Putamen (tissue), 1 donor: ENCODE measurements at regions not wholly inside any gene's neighbourhood (a gene's known extent, or its start where the extent isn't known, plus 50 kb on each side); places are given as distances from the start of the nearest gene placed in this dataset.
"Not testable (repeated sequence)": the region's sequence is repeated elsewhere in the genome, so short reads cannot be mapped to it uniquely, and the experiment has no call there.

ENCODE experiments used
- DNase-seq: peaks from one replicate; pipeline ENCODE4 v3.0.0-alpha.2; 2016; ENCODE audit warnings: low spot score

- no peak for DNase-seq
These were observed 101.9 kb upstream of the ADAMTS5 start for GRCh38 chr21:27068811-27069210.

- no peak for DNase-seq
These were observed 100.3 kb upstream of the ADAMTS5 start for GRCh38 chr21:27067226-27067625.

GRCh38 chr21:27062443-27062842 is 95.6 kb upstream of the ADAMTS5 start:
- no peak for DNase-seq

GRCh38 chr21:27061770-27062169 is 94.9 kb upstream of the ADAMTS5 start:
- DNase-seq = no peak

- DNase-seq = no peak
These were observed 93.3 kb upstream of the ADAMTS5 start for GRCh38 chr21:27060190-27060589.

- no peak for DNase-seq
These were observed 92.1 kb upstream of the ADAMTS5 start for GRCh38 chr21:27058673-27059605.

DNA sequence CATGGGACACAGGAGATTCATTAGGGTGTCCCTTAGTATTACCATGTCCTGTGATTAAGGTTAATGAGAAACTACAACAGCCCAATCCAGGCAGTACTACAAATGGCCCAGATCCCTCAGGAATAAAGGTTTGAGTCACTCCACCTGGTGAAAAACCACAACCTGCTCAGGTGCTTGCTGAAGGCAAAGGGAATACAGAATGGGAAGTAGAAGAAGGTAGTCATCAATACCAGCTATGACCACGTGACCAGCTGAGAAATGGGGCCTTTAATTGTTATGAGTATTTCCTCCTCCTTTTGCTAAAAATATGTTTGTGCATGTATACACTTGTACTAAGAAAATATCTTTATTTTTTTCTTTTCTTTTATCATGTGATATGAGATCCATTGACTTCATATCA is 91.1 kb upstream of the ADAMTS5 start:
- no peak for DNase-seq

GRCh38 chr21:27047658-27048314 is 80.9 kb upstream of the ADAMTS5 start:
- DNase-seq = no peak

DNA sequence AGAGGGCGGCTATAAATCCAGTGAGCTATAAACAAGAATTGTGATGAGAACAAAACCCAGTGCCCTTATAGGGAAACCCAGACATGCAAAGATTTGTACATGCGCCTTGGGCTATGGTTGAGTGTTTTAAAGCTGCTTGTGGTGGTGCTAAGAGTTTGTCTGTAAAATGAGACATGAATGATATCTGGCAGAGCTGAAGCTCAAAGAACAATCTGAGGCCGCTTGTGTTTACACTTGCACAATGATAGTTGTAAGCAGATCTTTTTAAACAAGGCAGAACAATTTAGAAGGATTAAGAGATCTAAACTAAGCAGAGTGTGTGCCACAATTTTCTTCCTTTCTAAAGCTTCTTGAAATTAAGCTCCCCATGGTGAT is 80.4 kb upstream of the ADAMTS5 start:
- DNase-seq = no peak

DNA sequence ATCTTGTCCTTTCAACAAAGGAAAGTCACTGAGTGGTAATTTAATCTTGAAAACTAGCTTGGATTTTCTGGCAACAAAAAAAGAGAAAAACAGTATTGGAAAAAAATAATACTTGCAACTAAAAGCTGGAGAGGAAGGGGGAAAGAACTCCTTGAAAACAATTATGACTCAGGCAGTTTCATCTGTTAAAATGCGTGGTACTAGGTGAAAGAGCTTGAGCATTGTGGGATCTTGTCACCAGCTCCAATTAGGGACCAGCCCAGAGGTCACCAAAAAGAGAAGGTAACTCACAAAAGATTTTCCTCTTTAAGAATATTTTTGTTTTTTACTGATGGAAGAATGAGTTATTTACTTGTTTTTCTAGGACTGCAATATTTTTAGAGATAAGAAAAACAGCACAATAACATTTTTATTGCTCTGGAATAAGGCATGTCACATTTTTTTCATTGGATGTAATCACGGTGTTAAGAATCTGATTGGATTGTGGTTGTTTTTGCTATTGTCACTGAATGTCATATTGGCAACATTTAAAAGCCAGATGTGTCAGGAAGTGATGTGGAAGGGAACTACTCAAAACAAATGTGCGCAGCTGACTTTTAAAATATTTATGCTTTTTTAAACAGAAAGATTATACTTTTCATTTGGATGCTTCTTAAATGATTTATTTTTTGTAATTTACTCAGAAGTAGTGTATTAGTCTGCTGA is 78.5 kb upstream of the ADAMTS5 start:
- no peak for DNase-seq

DNA sequence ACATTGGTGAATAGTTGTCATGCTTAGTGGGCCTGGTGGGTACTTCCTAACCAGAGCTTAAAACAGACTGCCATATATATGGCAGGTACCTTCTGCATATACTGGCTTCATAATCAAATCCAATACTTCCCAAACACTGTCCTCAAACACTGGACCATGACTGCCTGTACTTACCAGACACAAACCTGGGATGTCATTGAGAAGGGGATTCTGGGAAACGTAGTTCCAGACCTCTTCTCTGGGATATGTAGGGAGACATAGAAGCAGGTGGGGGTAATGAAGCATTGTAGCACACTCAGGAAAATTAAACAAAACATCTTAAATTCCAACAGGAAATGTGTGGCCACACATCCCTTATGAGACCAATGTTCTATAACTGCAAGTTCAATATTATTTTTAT is 76.5 kb upstream of the ADAMTS5 start:
- DNase-seq = no peak

DNA sequence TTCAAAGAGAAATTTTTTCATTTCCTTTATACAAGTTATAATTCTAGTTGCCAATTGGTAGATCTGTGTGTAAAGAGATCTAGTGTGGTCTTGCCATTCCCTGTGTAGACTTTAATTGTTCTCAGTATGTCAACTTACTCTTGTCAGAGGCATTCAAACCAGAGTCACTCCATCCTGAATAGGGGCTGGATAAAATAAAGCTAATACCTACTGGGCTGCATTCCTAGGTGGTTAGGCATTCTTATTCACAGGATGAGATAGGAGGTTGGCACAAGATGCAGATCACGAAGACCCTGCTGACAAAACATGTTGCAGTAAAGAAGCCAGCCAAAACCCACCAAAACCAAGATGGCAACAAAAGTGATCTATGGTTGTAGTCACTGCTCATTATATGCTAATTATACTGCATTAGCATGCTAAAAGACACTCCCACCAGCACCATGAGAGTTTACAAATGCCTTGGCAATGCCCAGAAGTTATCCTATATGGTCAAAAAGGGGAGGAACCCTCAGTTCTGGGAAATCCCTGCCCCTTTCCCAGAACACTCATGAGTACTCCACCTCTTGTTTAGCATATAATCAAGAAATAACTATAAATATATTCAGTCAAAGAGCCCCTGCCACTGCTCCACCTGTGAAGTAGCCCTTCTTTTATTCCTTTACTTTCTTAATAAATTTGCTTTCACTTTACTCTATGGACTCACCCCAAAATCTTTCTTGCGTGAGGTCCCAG is 74.0 kb upstream of the ADAMTS5 start:
- DNase-seq = no peak

DNA sequence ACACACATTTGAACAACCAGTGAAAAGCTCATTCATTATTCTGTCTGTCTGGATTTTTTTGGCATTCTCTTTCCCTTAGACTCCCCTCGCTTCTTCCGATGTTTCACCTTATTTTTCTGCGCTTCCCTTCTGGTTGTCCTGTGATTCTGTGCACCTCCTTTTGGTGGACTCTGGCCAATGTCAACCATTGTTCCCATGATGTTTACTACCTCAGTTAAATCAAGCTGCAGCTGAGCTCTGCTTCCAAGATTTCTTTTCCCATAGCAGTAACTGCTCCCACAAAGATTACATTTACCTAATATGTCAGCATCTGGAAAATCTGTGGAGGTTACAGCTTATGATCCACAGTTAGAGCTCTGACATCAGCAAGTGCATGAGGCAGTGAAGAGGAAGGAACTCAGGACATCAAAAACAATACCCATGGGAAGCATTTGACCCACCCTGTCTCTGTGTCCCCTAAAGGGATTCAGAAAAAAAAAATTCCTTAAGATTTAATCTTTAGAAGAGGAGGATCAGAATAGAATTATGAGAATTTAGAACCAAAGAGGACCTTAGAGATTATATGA is 69.9 kb upstream of the ADAMTS5 start:
- DNase-seq = no peak

DNA sequence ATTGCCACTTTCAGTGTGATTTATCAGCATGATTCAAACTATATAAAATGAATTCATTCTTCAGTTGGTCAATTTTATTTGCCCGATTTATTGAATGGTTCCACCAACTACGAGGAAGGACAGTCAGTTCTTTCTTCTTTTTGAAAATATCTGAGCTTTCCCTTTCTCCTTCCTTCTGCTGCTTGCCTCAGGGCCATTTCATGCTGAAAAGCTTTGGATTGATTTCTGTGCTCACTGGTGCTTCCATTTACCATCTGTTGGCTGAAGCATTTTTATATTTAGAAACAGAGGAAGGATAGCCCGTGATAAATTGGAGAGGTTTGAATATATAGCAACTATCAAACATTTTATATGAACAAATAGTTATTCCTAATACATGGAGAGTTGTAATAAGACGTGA is 68.9 kb upstream of the ADAMTS5 start:
- no peak for DNase-seq

DNA sequence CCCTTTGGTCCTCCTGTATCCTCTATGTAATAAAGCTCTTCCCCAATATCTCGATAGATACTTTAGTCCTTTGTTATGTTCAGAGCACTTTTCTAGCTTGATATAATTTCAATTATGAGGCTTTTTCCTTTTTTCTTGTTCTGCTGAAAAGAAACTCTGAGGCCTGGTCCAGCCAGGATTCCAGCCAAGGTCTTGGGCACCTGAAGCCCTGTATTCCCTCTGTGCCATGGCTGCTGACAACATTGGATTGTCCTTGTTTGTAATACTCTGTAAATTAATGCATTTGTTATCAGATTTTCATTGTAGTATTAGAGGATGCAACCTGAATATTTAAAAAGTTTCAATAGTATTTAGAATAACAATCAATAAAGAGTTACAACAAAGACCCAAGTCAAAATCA is 67.9 kb upstream of the ADAMTS5 start:
- DNase-seq = no peak

GRCh38 chr21:27033471-27033870 is 66.6 kb upstream of the ADAMTS5 start:
- DNase-seq = no peak

- no peak for DNase-seq
These were observed 59.6 kb upstream of the ADAMTS5 start for GRCh38 chr21:27026501-27026900.

DNA sequence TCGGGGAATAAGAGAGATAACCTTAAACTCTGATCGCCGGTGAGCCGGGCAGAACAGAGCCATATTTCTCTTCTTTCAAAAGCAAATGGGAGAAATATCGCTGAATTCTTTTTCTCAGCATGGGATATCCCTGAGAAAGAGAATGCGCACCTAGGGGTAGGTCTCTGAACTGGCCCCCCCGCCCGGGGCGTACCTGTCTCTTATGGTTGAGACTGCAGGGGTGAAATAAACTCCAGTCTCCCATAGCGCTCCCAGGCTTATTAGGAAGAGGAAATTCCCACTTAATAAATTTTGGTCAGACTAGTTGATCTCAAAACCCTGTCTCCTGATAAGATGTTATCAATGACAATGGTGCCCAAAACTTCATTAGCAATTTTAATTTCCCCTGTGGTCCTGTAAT is 58.8 kb upstream of the ADAMTS5 start:
- DNase-seq = not testable (repeated sequence)

DNA sequence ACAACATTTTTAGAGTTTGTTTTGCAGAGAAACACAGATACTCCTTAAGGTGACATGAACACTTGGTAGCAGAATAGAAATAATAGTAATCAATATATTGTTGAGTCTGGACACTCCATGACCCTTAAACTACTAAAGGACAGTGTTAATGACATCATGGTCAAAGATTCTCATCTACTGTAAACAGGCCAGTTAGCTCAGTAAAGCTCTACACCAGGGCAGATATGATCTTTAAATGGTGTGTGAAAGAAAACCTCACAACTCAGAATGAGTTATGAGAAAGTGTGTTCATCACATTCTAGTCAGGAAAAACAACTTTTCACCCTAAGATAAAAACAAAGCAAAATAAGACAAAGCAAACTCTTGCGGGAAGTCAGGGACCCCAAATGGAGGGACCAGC is 58.1 kb upstream of the ADAMTS5 start:
- no peak for DNase-seq

DNA sequence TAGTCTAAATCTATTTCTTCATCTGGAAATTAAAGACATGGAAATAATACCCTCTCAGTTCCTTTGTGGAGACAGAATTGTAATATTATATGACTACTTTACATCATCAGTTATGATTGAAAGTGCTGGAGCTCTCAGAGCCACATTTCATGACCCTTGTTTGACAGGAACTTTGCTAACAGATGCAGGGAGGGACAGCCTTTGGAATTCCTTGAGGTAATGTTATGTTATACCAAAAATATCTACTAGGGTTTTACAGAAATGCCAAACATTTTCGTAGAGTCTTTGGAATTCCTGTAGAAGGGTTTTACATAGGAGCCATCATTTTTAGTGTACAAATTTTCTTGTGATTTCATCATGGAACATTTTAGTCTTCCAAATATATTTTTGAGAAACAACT is 57.4 kb upstream of the ADAMTS5 start:
- no peak for DNase-seq

- no peak for DNase-seq
These were observed 56.3 kb upstream of the ADAMTS5 start for GRCh38 chr21:27023186-27023585.

GRCh38 chr21:27021801-27022200 is 54.9 kb upstream of the ADAMTS5 start:
- DNase-seq = peak; percentile 34
